HepG2 (cell line): ENCODE measurements at regions not wholly inside any gene's neighbourhood (a gene's known extent, or its start where the extent isn't known, plus 50 kb on each side); places are given as distances from the start of the nearest gene placed in this dataset.

Experiments
- TBP ChIP-seq: sonication (generic); formaldehyde crosslinking; IDR thresholded peaks from 2 replicates; pipeline ENCODE4 v1.5.0; 2020; ENCODE audit warnings: missing genetic modification reagents
- ZNF605 ChIP-seq: sonication (generic); formaldehyde crosslinking; IDR thresholded peaks from 2 replicates; pipeline ENCODE4 v1.8.0; 2022; ENCODE audit warnings: mild to moderate bottlenecking, missing genetic modification reagents
- TF ChIP-seq, protein P1 (sequence below): sonication (generic); formaldehyde crosslinking; IDR thresholded peaks from 2 replicates; pipeline ENCODE4 v1.5.0; 2020; ENCODE audit warnings: mild to moderate bottlenecking, missing genetic modification reagents, moderate library complexity

DNA sequence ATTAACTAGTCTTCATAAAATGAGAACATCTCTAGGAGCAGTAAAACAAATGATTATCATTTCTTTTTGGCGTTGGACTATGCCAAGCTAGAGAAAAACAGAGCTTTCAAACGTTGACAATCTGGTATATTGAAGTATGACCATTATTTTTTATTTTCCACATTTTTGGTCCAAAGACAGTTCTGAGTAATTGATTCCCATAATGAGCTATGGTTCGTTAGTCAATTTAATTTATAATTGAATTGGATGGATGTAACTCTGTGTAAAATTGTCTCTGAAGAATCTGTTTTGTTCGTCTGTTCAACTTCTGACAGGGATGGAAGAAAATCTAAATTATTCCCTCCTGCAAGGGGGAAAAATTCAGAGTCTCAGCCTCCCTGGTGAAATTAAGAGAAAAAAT lies 234.5 kb downstream of the LMO4 start:
- TF ChIP-seq TBP (CRISPR knock-in tag) (no peak), ZNF605 (CRISPR knock-in tag) (no peak)
- TF ChIP-seq, protein P1, sequence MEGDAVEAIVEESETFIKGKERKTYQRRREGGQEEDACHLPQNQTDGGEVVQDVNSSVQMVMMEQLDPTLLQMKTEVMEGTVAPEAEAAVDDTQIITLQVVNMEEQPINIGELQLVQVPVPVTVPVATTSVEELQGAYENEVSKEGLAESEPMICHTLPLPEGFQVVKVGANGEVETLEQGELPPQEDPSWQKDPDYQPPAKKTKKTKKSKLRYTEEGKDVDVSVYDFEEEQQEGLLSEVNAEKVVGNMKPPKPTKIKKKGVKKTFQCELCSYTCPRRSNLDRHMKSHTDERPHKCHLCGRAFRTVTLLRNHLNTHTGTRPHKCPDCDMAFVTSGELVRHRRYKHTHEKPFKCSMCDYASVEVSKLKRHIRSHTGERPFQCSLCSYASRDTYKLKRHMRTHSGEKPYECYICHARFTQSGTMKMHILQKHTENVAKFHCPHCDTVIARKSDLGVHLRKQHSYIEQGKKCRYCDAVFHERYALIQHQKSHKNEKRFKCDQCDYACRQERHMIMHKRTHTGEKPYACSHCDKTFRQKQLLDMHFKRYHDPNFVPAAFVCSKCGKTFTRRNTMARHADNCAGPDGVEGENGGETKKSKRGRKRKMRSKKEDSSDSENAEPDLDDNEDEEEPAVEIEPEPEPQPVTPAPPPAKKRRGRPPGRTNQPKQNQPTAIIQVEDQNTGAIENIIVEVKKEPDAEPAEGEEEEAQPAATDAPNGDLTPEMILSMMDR (CRISPR knock-in tag): no peak
